ENCODE measurements at regions not wholly inside any gene's neighbourhood (a gene's known extent, or its start where the extent isn't known, plus 50 kb on each side); places are given as distances from the start of the nearest gene placed in this dataset.
"Not testable (repeated sequence)": the region's sequence is repeated elsewhere in the genome, so short reads cannot be mapped to it uniquely, and the experiment has no call there.

- H3K36me3 ChIP-seq (ENCODE audit: control insufficient read depth, insufficient read depth, low read length), result no peaks in the 10 kb centered on the region
- DNase-seq, result no peak
- H3K4me3 ChIP-seq (ENCODE audit: insufficient read depth, low read depth, low read length, poor library complexity, severe bottlenecking), result no peak overlapping the region
- H3K4me1 ChIP-seq (ENCODE audit: control insufficient read depth, insufficient read depth, low read length, poor library complexity, severe bottlenecking), result peaks cover 26% of the 10 kb centered on the region
- no peaks in the 10 kb centered on the region for H3K9me3 ChIP-seq (ENCODE audit: control insufficient read depth, low read length)
- H3K27ac ChIP-seq (ENCODE audit: insufficient read depth, low read length, poor library complexity, severe bottlenecking), result no peak overlapping the region
- H3K27me3 ChIP-seq (replicated peaks; ENCODE audit: control insufficient read depth, insufficient read depth, low read length, poor library complexity, severe bottlenecking), result no peaks in the 10 kb centered on the region
Observed at GRCh38 chr18:46224181-46224775, 120.1 kb downstream of the HAUS1 start.

- H3K27ac ChIP-seq (ENCODE audit: insufficient read depth, low read length, poor library complexity, severe bottlenecking), result no peak overlapping the region
- no peaks in the 10 kb centered on the region for H3K36me3 ChIP-seq (ENCODE audit: control insufficient read depth, insufficient read depth, low read length)
- H3K9me3 ChIP-seq (ENCODE audit: control insufficient read depth, low read length), result no peaks in the 10 kb centered on the region
- H3K4me3 ChIP-seq (ENCODE audit: insufficient read depth, low read depth, low read length, poor library complexity, severe bottlenecking), result no peak overlapping the region
- no peak for DNase-seq
- no peaks in the 10 kb centered on the region for H3K27me3 ChIP-seq (replicated peaks; ENCODE audit: control insufficient read depth, insufficient read depth, low read length, poor library complexity, severe bottlenecking)
- peaks cover 26% of the 10 kb centered on the region for H3K4me1 ChIP-seq (ENCODE audit: control insufficient read depth, insufficient read depth, low read length, poor library complexity, severe bottlenecking)
Observed at GRCh38 chr18:46226461-46226860, 122.3 kb downstream of the HAUS1 start.

- not testable (repeated sequence) for H3K36me3 ChIP-seq (ENCODE audit: control insufficient read depth, insufficient read depth, low read length); H3K4me3 ChIP-seq (ENCODE audit: insufficient read depth, low read depth, low read length, poor library complexity, severe bottlenecking); H3K27me3 ChIP-seq (replicated peaks; ENCODE audit: control insufficient read depth, insufficient read depth, low read length, poor library complexity, severe bottlenecking); DNase-seq; H3K9me3 ChIP-seq (ENCODE audit: control insufficient read depth, low read length)
- Histone ChIP-seq H3K4me1 (ENCODE audit: control insufficient read depth, insufficient read depth, low read length, poor library complexity, severe bottlenecking) (peaks cover 15% of the 10 kb centered on the region), H3K27ac (ENCODE audit: insufficient read depth, low read length, poor library complexity, severe bottlenecking) (peak overlapping the region; percentile 2)
Observed at GRCh38 chr18:46229641-46230040, 125.5 kb downstream of the HAUS1 start.

GRCh38 chr18:46236156-46236555, 132.0 kb downstream of the HAUS1 start:
- no peaks in the 10 kb centered on the region for H3K4me1 ChIP-seq (ENCODE audit: control insufficient read depth, insufficient read depth, low read length, poor library complexity, severe bottlenecking)
- no peak for DNase-seq
- no peaks in the 10 kb centered on the region for H3K36me3 ChIP-seq (ENCODE audit: control insufficient read depth, insufficient read depth, low read length)
- no peaks in the 10 kb centered on the region for H3K27me3 ChIP-seq (replicated peaks; ENCODE audit: control insufficient read depth, insufficient read depth, low read length, poor library complexity, severe bottlenecking)
- no peak overlapping the region for H3K4me3 ChIP-seq (ENCODE audit: insufficient read depth, low read depth, low read length, poor library complexity, severe bottlenecking)
- H3K27ac ChIP-seq (ENCODE audit: insufficient read depth, low read length, poor library complexity, severe bottlenecking), result no peak overlapping the region
- no peaks in the 10 kb centered on the region for H3K9me3 ChIP-seq (ENCODE audit: control insufficient read depth, low read length)

- no peaks in the 10 kb centered on the region for H3K36me3 ChIP-seq (ENCODE audit: control insufficient read depth, insufficient read depth, low read length)
- no peaks in the 10 kb centered on the region for H3K9me3 ChIP-seq (ENCODE audit: control insufficient read depth, low read length)
- H3K4me1 ChIP-seq (ENCODE audit: control insufficient read depth, insufficient read depth, low read length, poor library complexity, severe bottlenecking), result no peaks in the 10 kb centered on the region
- no peaks in the 10 kb centered on the region for H3K27me3 ChIP-seq (replicated peaks; ENCODE audit: control insufficient read depth, insufficient read depth, low read length, poor library complexity, severe bottlenecking)
- no peak for DNase-seq
- H3K4me3 ChIP-seq (ENCODE audit: insufficient read depth, low read depth, low read length, poor library complexity, severe bottlenecking), result no peak overlapping the region
- no peak overlapping the region for H3K27ac ChIP-seq (ENCODE audit: insufficient read depth, low read length, poor library complexity, severe bottlenecking)
Observed at GRCh38 chr18:46237891-46238290, 133.7 kb downstream of the HAUS1 start.

GRCh38 chr18:46239549-46239948, 135.4 kb downstream of the HAUS1 start:
- no peaks in the 10 kb centered on the region for H3K4me1 ChIP-seq (ENCODE audit: control insufficient read depth, insufficient read depth, low read length, poor library complexity, severe bottlenecking)
- DNase-seq, result no peak
- H3K27ac ChIP-seq (ENCODE audit: insufficient read depth, low read length, poor library complexity, severe bottlenecking), result no peak overlapping the region

GRCh38 chr18:46239998-46240397, 135.8 kb downstream of the HAUS1 start:
- no peak for DNase-seq
- no peak overlapping the region for H3K4me3 ChIP-seq (ENCODE audit: insufficient read depth, low read depth, low read length, poor library complexity, severe bottlenecking)
- H3K4me1 ChIP-seq (ENCODE audit: control insufficient read depth, insufficient read depth, low read length, poor library complexity, severe bottlenecking), result no peaks in the 10 kb centered on the region
- H3K27ac ChIP-seq (ENCODE audit: insufficient read depth, low read length, poor library complexity, severe bottlenecking), result no peak overlapping the region
- H3K9me3 ChIP-seq (ENCODE audit: control insufficient read depth, low read length), result no peaks in the 10 kb centered on the region
- H3K27me3 ChIP-seq (replicated peaks; ENCODE audit: control insufficient read depth, insufficient read depth, low read length, poor library complexity, severe bottlenecking), result no peaks in the 10 kb centered on the region
- no peaks in the 10 kb centered on the region for H3K36me3 ChIP-seq (ENCODE audit: control insufficient read depth, insufficient read depth, low read length)

More at GRCh38 chr18:46239549-46239948, 135.4 kb downstream of the HAUS1 start:
- no peaks in the 10 kb centered on the region for H3K27me3 ChIP-seq (replicated peaks; ENCODE audit: control insufficient read depth, insufficient read depth, low read length, poor library complexity, severe bottlenecking)
- no peak overlapping the region for H3K4me3 ChIP-seq (ENCODE audit: insufficient read depth, low read depth, low read length, poor library complexity, severe bottlenecking)
- H3K36me3 ChIP-seq (ENCODE audit: control insufficient read depth, insufficient read depth, low read length), result no peaks in the 10 kb centered on the region
- H3K9me3 ChIP-seq (ENCODE audit: control insufficient read depth, low read length), result no peaks in the 10 kb centered on the region

- H3K4me3 ChIP-seq (ENCODE audit: insufficient read depth, low read depth, low read length, poor library complexity, severe bottlenecking); H3K27me3 ChIP-seq (replicated peaks; ENCODE audit: control insufficient read depth, insufficient read depth, low read length, poor library complexity, severe bottlenecking); H3K36me3 ChIP-seq (ENCODE audit: control insufficient read depth, insufficient read depth, low read length); DNase-seq; H3K4me1 ChIP-seq (ENCODE audit: control insufficient read depth, insufficient read depth, low read length, poor library complexity, severe bottlenecking); H3K9me3 ChIP-seq (ENCODE audit: control insufficient read depth, low read length); H3K27ac ChIP-seq (ENCODE audit: insufficient read depth, low read length, poor library complexity, severe bottlenecking): not testable (repeated sequence)
Observed at GRCh38 chr18:46241393-46241792, 137.2 kb downstream of the HAUS1 start.

GRCh38 chr18:46242183-46242582, 138.0 kb downstream of the HAUS1 start:
- Histone ChIP-seq H3K36me3 (ENCODE audit: control insufficient read depth, insufficient read depth, low read length) (no peaks in the 10 kb centered on the region), H3K27me3 (replicated peaks; ENCODE audit: control insufficient read depth, insufficient read depth, low read length, poor library complexity, severe bottlenecking) (no peaks in the 10 kb centered on the region), H3K27ac (ENCODE audit: insufficient read depth, low read length, poor library complexity, severe bottlenecking) (no peak overlapping the region), H3K4me1 (ENCODE audit: control insufficient read depth, insufficient read depth, low read length, poor library complexity, severe bottlenecking) (no peaks in the 10 kb centered on the region), H3K4me3 (ENCODE audit: insufficient read depth, low read depth, low read length, poor library complexity, severe bottlenecking) (no peak overlapping the region), H3K9me3 (ENCODE audit: control insufficient read depth, low read length) (no peaks in the 10 kb centered on the region)
- DNase-seq, result no peak

GRCh38 chr18:46243095-46243494, 138.9 kb downstream of the HAUS1 start:
- no peak for DNase-seq
- Histone ChIP-seq H3K9me3 (ENCODE audit: control insufficient read depth, low read length) (no peaks in the 10 kb centered on the region), H3K4me1 (ENCODE audit: control insufficient read depth, insufficient read depth, low read length, poor library complexity, severe bottlenecking) (no peaks in the 10 kb centered on the region), H3K36me3 (ENCODE audit: control insufficient read depth, insufficient read depth, low read length) (no peaks in the 10 kb centered on the region), H3K27me3 (replicated peaks; ENCODE audit: control insufficient read depth, insufficient read depth, low read length, poor library complexity, severe bottlenecking) (no peaks in the 10 kb centered on the region), H3K4me3 (ENCODE audit: insufficient read depth, low read depth, low read length, poor library complexity, severe bottlenecking) (no peak overlapping the region), H3K27ac (ENCODE audit: insufficient read depth, low read length, poor library complexity, severe bottlenecking) (no peak overlapping the region)
